Activated T-cell treated with anti-CD3 and anti-CD28 coated beads for 48 hours (primary cell): ENCODE measurements at regions not wholly inside any gene's neighbourhood (a gene's known extent, or its start where the extent isn't known, plus 50 kb on each side); places are given as distances from the start of the nearest gene placed in this dataset.

Experiments used
- DNase-seq: peaks from one replicate; pipeline ENCODE4 v3.0.0-alpha.2; 2020; ENCODE audit warnings: low read depth

- DNase-seq = no peak
Observed at GRCh38 chr5:152270096-152270495, 135.0 kb downstream of the NMUR2 start.

DNA sequence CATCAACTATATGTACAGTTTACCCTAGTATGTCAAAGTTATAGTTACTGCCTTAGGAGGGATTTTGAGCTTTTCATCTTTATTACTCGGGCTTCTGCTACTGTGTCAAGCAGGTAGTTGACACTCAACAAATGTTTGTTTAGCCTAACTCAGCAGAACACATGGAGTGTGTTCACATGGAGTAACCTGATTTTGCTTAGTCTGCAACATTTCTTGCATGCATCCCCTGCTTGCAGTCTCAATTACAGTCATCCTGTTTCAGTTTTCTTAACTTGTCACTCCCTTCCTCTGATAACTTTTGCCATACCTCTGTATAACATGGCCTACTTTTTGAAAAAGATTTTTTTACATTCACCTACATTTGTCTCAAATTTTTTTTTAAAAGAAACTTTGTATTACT is 135.5 kb downstream of the NMUR2 start:
- no peak for DNase-seq

DNA sequence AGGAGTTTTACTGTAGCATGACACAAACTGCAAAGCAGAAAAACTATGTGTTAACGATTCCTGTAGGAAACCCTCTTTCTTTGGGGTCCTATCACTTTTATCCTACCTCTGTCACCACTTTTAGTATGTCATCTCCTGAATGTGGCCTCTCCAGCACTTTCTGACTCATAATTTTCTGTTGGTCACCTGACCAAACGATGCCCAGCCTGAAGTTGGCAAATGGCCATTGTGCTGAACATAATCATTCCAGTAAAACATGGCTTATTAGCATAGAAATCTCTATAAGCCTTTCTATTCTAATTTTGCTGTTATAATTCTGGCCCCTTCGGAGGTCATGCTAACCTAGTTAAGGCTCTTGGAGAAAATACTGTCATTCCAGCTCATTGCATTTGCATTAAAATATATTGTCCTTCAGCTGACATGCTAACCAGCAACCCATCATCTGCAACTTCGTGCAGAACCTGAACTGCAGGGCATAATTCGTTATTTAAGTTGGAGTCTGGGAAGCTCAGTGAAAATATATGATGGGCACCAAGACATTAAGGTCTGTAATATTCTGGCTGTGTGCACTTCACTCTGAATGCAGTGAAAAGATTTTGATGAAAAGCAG is 140.3 kb downstream of the NMUR2 start:
- DNase-seq = no peak

- no peak for DNase-seq
Observed at GRCh38 chr5:152262667-152263066, 142.4 kb downstream of the NMUR2 start.

DNA sequence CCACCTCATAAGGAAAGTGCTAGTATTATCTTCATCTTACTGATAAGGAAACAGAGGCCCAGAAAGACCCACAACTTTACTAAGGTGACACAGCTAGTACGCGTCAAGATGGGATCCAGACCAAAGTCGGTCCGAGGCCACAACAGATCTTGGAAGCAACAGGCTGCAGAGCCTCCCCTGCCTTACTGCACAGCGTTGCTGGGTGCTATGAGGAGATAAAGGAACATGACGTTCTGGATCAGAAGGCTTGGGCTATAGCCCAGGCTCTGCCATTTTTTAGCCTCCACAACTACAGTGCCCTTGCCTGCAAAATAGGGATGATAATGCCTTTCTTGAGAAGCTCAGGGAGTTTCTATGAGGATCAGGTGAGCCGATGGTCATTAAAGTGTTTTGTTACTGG is 144.1 kb downstream of the NMUR2 start:
- no peak for DNase-seq

DNA sequence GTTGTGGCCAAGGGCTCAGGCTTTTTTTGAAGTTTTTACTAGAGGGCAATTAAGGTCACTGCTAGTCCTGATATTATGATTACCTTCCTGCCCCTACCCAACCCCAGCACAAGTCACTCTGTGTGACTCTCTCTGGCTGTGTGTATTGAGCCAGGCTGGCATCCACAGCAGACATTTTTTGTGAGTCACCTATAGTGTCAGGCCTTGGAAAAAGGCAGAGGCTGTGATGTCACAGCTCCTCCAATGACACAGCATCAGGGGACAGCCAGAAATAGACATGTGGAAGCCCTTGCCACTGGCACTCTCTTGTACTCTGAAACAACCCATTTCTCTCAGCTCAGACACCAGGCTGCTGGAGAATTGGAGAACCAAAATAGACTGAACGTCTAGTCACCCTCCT is 145.4 kb downstream of the NMUR2 start:
- no peak for DNase-seq

- no peak for DNase-seq
Observed at GRCh38 chr5:152256580-152256979, 148.5 kb downstream of the NMUR2 start.

DNA sequence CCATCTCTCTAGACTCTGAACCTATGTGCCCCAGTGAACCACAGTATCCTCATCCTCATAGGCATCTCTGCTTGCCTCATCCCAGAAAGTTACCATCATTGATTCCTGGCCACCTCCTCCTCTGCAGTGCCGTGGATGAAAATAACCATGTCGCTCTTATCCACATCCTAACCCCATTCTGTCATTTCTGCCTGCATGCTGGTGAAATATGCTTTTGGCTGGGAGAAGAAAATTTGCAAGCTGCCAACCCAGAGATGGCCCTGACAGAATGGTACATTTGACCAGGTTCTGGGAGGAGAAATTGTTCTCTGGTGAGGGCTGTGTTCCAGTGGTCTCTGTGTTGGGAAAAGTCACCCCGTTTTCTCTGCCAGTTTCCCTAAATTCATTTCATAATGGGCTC is 149.7 kb downstream of the NMUR2 start:
- no peak for DNase-seq

DNA sequence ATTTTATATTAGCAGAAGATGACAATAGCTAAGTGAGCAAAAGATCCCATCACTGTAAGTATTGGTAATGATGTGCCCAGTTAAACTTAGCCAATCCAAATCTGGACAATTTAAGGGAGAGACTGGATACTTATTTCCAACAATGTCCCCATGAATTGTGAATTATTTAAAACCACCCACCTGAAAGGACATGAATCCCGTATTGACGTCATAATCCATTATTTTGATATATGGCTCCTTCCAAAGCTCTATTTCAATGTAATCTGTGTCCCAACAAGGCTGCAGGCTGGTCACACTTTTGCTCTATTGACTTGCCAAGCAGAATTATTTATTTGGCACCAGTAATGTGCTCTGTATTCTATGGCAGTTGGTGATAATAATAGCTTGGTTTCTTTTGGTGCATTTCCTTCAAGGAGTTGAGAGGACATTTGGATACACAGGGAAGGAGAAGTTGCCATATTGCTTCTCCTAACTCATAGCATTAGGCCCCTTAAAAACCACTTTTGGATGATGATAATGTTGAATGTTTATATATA is 157.2 kb downstream of the NMUR2 start:
- no peak for DNase-seq

GRCh38 chr5:152246401-152246800 is 158.7 kb downstream of the NMUR2 start:
- no peak for DNase-seq

DNA sequence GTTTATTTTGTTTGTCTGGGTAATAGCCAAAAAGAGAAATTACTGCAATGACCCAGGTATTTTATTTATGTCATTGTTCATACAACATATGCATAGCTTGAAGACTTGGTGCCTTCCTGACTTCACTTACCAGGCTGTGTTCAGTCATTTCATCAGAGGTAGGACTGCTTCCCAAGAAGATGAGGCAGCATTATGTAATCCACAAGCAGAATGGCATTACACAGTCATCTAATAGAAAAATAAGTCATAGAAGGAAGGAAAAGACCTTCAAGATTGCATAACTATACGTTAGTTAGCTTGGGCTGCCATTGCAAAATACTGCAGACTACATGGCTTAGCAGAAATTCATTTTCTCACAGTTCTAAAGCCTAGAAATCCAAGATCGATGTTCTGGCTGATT is 167.5 kb downstream of the NMUR2 start:
- DNase-seq = no peak

DNA sequence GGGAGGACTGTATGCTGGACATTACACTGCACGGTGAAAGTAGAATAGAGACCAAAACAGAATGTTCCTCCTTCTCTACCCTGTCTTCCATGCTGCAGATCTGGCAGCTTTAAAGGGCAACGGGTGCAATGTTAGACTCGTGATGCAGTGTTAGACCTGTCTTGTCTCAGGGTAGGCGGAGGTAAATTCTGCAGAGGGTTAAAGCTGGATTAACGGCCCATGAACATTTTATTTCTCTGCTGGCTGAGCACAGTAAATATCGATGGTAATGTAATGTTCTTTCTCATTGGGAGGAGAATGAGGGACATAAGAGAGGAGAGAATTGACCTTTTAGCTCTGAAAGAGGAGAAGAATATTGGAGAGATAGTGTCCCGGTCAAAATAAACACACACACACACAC is 178.9 kb downstream of the NMUR2 start:
- DNase-seq = no peak

DNA sequence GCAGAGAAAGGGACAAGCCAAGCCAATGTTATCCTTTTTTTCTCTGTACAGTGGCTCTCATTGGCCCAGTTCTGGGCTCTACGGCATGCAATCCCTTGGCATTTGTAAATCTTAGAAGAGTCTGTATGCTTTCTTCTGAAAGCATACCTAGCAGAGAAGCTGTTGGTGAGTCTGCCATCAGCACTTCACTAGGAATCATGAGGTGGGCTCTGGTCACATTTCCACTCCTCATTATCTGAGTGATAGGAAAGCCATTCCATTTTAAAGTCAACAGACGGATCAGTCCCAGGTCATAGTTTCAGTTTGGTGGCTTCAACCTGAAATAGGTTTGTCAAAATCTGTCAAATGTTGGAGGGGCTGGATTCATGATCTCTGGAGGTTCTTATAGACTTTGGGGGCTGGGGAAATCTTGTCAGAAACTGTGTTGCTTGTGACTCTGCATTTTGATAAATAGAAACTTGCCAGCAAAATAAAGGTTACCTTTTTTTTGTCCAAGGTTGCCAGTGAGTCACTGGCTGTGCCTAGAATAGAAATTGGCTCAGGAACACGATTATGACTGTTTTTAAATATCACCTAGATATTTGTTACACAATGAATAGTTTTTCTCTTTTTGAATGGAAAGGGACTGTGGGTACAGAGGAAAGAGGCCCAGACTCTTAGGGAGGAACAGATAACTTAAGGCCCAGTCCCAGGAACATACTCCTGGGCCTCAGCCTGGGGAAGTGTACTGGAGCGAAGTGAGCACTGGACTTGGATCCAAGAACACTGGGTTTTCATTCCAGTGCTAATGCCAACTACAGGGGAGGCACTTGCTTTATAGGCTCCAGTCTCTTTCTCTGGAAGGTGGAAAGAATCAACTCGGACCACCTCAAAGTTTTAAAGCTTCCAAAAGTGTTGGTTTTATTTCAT is 183.1 kb downstream of the NMUR2 start:
- no peak for DNase-seq

GRCh38 chr5:152218694-152219093 is 186.4 kb downstream of the NMUR2 start:
- DNase-seq = no peak

GRCh38 chr5:152205804-152206203 is 199.3 kb downstream of the NMUR2 start:
- no peak for DNase-seq

DNA sequence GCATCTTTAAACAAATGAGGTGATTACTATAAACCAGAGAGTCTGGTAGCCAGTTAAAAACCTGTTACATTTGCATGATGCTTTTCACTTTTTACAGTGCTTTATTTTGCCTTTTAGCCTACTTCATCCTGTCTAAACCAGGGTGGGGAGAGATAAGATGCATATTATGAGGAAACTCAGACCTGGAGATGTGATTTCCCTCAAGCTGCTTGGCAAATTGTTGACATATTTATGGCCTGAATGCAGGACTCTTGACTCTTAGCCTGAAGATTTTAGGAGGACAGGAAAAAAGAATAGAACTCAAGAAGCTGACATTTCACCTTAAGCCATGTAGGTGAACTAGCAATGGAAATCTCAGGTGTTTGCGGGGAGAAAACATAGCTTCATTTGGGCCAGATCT is 202.8 kb downstream of the NMUR2 start:
- no peak for DNase-seq

- DNase-seq = no peak
Observed at GRCh38 chr5:152193391-152194107, 211.5 kb downstream of the NMUR2 start.

GRCh38 chr5:152188251-152188650 is 216.8 kb downstream of the NMUR2 start:
- DNase-seq = no peak

DNA sequence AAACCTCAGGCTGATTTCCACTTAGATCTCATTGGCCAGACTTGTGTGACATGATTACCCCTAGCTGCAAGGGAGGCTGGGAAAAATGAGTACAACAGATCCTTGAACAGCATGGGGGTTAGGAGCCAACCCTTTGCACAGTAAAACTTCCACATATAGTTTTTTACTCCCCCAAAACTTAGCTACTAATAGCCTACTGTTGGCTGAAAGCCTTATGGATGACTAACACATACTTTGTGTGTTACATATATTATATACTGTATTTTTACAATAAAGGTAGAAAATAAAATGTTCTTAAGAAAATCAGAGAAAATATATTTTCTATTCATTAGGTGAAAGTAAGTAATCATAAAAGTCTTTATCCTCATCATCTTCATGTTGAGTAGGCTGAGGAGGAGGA is 217.4 kb downstream of the NMUR2 start:
- no peak for DNase-seq

DNA sequence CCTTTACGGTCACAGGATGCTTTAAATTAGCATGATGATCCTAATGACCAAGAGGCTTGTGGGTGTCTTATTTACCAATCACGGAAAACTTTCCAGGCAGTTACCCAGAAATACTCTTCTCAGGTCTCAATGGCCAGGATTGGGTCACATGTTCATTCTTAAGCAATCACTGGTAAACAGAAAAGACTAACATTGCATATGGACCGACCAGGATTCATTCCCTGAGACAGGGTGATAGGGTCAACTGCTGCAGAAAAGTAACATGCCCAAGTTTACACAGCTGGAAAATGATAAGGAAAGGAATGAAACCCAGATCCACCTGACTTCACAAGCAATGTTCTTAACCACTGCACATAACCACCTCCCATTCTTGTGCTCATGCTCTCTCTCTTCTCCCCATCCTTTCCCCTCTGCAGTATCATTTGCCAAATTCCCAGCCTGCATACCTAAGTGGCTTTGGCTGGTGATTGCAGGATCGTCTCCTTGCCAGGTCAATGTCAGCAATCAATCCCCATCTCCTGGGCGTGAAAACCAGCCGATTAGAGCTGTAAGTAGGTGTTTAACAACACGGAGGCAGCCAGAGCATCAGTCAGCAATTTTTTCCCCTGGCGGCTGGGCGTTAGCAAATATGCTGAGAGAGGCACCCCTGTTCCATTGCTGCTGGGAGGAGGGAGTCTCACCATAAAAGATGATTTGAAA is 219.4 kb downstream of the NMUR2 start:
- no peak for DNase-seq

DNA sequence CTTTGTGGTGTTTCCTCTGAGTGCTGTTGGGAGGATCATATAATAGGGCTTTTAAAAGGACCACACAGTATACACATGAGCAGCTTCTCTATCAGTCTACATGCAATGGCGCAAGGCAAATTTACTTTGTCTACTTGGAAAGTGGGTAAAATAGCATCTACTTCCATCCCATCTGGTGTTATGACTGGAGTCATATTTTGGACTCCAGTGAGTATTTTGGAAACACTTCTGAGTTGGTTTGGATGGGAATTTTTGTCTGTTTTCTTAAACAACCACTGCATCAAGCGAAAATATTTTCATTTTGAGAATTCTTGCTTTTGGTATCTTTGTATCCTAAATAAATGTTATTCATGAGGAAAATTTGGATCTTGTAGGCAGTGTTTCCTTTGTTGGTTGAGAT is 220.8 kb downstream of the NMUR2 start:
- DNase-seq = no peak

DNA sequence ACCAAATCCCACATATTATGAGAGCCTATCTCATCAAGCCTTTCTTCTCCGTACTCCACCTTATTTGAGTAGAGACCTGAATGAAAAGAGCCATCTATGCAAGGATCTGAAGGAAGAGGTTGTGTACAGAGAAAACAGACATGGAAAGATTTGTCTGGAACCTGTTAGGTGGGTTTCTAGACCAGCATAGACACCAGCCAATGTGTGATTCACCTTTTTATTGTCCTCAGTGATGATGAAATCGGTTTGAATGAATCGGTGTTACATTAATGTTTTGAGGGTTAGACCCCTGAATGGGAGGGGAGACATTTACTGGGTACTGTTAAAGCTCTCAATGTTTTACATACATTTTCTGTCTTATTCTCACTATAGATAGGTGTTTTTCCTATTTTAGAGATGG is 223.6 kb downstream of the NMUR2 start:
- DNase-seq = no peak
